ENCODE measurements at regions not wholly inside any gene's neighbourhood (a gene's known extent, or its start where the extent isn't known, plus 50 kb on each side); places are given as distances from the start of the nearest gene placed in this dataset.
A peak's percentile ranks its signal among the peaks of the same experiment; 100 is the strongest.

DNA sequence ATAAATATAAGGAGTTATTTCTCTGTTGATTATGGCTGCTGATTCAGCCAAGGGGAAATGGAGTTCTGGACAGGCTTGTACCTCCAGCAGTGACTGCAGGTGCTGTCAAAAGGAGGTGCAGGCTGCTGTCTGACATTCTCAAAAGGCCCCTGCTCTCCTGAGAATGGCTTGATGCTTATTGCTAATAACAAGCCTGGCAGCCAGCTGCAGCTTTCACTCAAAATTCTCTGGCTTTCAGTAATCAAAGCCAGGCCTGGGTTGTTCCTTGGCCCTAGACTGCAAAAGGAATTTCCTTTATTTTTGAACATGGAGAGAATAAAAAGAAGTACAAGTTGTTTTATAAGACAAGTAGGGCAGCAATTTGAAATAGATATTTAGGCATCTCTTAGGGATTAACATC is 575.9 kb downstream of the MID1IP1 start:
- DNase-seq (ENCODE audit: insufficient read length, low spot score) (no peak), FAIRE-seq (no peak)

DNA sequence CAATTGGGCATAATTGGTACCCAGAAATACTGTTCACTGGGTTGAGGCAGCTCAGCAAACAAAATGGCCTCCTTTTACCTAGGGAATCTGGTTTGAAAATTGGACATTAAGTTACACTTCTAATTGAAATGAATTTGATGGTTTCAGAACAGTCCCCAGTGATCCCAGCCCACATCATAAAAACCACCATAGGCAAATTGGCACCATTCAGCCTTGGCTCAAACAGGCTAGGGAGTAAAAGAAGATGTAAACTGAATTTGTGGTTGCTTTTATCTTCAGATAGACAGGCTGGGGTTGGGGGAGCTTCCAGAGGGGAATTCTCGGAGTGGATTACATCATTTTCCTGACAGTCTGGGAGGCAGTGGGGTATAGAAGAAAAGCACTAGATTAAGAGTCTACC is 576.5 kb downstream of the MID1IP1 start:
- no peak for DNase-seq (ENCODE audit: insufficient read length, low spot score)
- no peak for FAIRE-seq

DNA sequence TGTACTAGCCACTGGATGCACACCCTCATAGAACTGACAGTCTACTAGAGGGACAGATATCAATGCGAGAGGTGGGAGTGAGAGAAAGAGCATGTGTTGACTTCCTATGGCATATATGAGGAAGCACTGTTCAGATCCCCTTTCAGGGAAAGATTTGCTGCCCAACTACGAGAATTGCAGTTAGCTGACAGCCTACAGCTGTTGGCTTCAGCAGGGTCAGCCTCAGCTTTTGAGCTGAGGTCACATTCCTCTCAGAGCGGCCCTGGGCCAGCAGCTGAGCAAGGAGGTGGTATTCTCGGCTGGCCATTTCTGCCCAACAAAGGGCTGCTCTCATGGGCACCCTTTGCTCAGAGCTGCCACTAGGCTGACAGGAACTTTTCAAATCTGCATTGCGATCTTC is 580.2 kb downstream of the MID1IP1 start:
- DNase-seq (ENCODE audit: insufficient read length, low spot score) (no peak), FAIRE-seq (no peak)

DNA sequence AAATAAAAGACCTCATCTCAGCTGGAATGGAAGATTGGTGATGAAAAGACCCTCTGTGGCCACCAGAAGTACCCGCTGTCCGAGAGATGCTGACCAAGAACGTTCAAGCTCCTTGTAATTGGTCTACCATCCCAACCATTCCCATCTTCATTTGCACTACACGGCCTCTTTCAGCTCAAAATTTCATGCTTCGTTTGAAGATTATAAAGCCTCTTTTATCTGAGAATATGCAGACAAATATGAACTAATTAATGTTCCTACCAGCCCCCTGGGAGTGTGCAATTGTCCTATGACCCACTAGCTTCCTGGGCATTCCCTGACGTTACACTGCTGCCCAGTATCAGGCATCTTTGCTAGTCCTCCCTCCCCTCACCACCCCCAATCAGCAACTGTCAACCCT is 583.7 kb downstream of the MID1IP1 start:
- DNase-seq (ENCODE audit: insufficient read length, low spot score) (no peak), FAIRE-seq (no peak)

DNA sequence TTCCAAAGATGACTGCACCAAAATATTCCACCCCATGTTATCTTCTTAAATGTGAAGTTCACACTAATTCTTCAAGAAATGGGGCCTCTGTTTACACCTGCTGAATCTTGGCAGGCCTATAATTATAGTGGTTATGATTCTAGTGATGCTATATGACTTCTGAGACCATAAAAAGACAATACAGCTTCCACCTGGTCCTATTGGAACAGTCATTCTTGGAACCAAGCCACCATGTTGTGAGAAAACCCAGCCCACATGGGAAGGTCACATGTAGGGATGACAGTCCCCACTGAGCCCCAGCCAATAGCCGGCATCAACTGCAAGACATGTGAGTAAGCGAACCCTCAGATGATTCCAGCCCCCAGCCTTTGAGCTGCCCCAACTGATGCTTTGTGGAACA is 587.5 kb downstream of the MID1IP1 start:
- FAIRE-seq (no peak), DNase-seq (ENCODE audit: insufficient read length, low spot score) (no peak)

DNA sequence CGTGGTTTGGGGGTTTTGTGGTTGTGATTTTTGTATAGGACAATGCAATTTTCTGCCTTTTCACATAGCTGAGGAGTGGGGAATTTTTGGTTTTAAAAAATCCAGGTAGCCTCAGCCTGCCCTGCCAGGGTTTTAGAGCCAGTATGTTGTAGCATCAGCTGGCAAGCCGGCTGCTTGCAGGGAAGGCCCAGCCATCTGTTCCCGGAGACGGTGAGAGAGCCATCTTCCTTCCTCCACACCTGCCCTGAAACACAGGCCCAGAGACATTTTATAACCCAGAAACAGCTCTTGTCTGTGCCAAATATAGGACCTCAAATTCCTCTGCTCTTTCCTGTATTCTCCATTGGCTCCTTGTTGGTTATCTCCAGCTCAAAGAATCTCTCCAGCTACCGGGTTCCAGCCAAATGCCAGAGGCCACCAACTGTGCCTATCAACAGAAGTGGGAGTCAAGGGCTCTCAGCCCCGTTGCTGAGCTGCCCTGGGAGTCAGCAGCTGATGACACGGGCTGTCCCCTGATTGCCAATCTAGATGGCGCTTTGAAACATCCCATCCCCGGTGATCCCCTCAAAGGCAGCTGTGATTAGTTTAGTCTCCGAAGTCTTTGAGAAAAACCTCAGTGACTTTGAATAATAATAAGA is 595.2 kb downstream of the MID1IP1 start:
- DNase-seq (ENCODE audit: insufficient read length, low spot score) (no peak), FAIRE-seq (no peak)

DNA sequence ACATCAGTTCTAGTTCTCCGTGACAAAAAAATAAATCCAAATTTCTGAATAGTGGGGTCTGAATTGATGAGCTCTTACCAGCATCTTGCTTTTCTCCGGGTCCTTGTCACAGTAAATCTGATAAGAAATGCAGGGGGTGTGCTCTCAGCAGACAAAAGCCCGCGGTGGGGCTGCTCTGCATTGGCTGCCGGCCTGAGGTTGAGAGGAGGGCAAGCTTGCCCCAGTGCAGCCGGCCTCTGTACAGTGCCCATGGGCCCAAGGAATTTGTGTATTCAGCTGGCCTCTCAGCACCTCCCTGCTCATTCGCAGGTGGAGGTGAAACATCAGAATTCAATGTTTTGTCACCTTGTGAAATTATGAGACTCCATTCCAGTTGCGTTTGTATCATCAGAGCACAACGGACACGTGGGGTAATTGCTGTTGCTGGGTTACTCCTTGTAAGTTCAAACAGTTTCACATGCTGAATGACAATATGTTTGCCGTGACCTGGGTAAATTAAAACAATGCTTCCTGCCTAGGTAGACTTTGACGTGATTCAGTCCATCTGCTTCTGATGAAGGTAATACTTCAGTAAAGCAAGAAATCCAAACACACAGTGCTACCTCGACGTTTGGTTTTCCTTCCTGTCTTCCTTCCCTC is 596.4 kb downstream of the MID1IP1 start:
- DNase-seq (ENCODE audit: insufficient read length, low spot score): no peak
- FAIRE-seq: no peak

DNA sequence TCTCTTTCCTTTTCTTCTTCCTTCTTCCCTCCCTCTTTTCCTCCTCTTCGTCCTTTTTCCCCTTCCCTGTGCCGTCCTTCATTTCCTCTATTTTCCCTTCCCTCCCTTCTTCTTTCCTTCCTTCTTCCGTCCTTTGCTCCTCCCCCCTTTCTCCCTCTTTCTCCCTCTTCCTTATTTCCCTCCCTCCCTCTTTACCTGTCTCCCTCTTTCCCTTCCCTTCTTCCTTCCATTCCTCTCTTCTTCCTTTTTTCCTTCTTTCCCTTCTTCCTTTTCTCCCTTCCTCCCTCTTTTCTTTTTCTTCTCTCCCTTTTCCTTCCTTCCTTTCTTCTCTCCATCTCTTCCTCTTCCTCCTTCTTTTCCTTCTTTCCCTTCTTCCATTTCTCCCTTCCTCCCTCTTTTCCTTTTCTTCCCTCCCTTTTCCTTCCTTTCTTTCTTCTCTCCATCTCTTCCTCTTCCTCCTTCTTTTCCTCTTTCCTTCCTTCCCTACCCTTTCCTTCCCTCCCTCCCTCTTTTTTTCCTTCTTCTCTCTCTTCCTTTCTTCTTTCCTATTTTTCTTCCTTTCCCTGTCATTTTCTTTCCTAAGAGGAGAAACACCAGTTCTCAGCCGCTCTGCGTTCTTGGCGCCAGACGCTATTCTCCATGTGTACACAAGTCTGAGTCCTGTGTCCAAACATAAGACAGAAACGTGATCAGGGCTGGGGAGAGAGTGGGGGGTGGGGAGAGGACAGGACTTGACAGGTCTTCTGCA is 597.1 kb downstream of the MID1IP1 start:
- FAIRE-seq (no peak), DNase-seq (ENCODE audit: insufficient read length, low spot score) (no peak)

DNA sequence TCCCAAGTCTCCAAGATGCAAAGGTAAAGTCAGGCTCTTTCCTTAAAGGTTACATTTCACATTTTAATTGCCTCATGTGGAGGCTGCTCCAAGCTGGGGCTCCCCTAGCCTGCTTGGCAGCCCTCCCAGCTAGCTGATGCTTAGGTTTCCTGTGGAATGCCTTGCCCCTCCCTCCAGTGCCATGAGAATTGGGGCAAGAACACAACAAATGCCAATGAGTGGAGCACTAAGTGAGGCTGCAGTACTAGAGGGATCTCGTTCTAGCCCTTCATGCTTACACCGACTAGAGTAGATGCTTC is 597.7 kb downstream of the MID1IP1 start:
- no peak for DNase-seq (ENCODE audit: insufficient read length, low spot score)
- FAIRE-seq: no peak

DNA sequence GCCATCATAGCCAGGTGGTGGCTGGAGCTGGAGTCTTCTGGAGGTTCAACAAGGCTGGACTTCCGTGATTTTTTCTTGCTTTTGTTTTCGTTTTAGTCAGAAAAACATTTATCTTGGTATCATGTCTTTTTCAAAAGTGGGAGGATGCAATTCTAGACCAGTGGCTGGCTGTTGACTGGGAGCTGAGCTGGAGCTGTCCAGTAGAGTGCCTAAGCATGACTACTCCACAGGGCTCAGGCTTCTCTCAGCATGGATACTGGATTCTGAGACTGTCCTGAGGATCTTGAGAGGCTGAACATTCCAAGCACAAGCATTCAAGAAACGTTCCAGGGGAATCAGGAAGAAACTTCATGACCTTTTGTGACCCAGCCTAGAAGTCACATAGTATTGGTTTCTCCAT is 598.1 kb downstream of the MID1IP1 start:
- DNase-seq (ENCODE audit: insufficient read length, low spot score): no peak
- peak; percentile 23 for FAIRE-seq

DNA sequence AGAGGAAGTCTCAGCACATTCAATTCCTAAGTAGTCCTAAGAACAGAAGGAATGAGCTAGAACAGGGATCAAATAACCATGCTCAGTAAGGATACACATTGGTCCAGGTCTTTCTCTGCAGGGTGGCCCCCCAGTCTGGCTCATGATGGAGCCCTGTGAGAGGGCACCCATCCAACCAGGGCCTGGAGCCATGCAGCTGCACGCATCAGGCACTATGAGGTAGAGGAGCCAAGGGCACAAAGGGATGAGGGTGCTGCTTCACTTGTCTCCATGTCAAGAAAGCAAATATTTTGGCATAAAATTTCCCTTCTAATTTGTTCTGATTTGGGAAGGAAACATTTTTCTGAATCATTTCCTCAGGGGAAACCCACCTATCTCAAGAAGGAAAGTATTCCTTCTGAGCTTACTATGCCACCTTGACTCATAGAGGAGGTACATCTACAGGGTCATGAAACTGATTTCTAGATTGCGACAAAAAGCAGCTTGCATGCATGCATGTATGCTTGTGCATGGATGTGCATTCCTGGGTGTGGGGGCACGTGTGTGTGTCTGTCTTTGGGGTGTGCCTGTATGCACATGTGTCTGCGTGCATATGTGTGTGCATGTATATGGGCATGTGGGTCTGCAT is 600.3 kb downstream of the MID1IP1 start:
- FAIRE-seq: no peak
- no peak for DNase-seq (ENCODE audit: insufficient read length, low spot score)

DNA sequence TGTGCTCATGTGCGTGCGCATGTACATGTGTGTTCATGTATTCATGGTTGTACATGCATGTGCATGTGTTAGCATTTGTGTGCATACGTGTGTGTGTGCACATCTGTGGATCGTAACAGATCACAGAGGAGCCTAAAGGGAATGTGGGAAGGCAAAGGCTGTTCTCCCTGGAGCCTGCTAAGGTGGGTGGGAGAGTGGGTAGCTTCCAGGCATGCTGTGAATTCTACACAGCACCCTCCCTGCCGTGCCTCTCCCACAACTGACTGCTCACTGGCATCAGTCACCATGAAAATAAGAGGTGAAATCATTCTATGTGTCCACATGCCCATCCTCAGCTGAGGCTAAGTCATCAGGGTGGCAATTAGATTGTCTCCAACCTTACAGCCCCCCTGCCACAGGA is 600.9 kb downstream of the MID1IP1 start:
- DNase-seq (ENCODE audit: insufficient read length, low spot score) (no peak), FAIRE-seq (no peak)

DNA sequence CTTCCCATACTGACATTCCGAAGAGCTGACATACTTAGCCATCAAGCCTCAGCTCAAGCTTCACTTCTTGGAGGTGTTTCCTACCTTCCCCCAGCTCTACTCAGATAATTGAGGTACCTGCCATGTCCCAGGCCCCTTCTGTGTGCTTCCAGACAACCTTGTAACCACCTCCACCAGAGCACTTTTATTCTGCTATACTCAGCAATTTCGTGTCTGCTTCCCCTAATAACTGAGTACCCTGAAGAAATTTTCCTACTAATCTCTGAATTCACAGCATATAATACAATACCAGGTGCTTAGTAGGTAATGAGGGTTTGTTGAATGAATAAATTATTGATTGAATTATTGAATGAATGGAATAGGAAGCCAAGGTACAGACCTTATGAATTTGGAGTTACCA is 605.5 kb downstream of the MID1IP1 start:
- FAIRE-seq (no peak), DNase-seq (ENCODE audit: insufficient read length, low spot score) (no peak)

DNA sequence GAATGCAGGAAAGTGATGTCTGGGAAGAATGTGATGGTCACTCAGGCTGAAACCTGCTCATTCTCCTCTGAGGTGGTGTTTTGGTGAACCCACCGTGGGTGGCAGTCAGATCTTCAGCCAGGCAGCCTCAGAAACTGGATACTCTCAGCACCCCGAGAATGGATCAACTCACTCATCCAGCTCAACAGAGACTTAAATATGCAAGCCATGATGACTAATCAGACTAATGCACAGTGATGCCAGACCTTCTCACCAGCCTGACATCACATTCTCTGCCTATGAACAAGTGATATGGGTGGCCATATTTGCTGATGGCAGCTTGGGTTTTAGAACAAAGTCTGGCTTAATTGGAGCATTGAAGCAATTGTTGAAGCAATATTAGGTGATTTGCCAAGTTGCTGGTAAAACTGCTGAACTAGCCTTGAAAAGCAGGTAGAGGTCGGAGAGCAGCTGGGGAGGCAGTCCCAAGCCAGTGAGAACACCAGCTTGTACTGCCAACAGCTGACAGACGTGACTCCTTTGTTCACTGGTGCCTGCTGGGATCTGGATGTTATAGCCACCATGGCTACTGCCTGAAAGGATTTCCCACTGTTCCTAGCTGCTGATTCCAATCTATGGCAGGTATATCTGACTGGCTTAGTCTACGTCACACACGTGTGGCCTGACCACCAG is 608.1 kb downstream of the MID1IP1 start:
- FAIRE-seq (no peak), DNase-seq (ENCODE audit: insufficient read length, low spot score) (no peak)

DNA sequence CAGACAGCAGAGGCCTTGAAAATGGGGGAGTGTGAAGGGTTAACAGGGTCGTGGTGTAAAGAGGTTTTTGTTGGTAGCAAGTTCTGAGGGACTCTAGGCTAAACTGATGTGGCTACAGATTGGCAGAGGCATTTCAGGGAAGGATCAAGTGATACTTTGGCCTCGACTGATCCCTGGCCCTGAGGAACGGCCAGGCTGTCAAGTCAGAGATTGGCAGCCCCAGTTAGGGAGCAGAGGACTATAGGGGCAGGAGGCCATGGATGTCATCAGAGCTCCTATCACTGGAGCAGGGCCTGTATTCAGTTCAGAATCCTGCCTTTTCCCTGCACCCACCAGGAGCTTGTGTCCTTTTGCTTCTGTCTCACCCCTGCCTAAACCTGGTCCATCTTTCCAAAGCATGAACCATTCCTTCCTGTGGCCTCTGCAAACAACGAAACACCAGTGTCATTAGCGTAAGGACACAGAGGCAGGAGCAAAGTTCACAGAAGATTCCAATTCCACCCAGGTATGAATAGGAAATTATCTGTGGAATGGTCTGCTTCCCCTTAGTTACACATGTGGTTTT is 613.1 kb downstream of the MID1IP1 start:
- FAIRE-seq: no peak
- DNase-seq (ENCODE audit: insufficient read length, low spot score): no peak

DNA sequence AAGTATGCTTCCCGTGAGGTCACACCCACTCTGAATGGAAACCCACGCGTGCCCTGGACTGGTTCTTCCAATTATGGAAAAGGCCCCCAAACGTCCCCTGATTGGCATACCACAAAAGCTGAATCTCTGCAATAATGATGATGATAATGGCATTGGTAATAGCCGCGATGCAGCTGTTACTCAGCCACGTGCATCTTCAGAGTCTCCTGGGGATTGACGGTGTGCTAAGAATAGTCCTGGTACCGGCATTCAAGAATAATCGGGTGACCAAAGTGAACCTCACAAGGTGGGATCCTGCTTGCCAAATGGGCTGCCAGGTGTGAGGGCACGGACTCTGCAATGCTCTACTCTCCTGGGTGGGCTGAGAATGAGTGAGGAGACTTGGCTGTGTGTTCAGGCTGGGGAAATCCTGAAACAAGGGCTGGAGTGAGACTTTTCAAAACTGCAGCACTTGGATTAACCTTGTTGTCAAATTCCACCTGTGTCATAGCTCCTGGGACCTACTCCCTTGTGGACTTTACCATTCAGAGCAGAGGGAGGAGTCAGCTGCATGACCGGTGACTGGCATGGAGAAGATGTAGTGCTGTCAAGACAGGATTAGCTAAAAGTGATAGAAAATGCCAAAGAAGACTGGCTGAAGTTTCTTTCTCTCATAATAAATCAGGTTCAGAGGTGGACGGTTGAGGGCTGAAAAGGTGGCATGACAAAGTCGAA is 615.4 kb downstream of the MID1IP1 start:
- FAIRE-seq (peak; percentile 44), DNase-seq (ENCODE audit: insufficient read length, low spot score) (no peak)

DNA sequence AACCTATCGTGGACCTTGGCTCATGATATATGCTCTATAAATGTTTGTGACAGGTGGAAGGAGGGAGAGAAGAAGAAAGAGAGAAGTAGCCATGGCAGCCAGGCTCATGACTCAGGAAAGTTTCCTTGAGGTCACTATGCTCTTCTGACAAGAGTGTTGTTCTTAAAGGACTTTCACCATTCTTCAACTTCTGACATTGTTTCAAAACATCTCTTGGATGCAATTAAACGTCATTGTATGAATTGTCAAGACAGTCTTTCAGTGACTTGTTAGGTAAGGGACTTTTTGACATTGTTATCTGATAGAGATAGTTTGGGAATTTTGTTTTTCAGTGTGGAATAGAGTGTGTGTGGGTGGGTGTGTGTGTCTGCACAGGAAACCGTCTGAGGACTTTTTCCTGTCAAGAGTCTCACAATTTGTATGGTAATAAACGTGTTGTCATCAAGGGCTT is 617.0 kb downstream of the MID1IP1 start:
- DNase-seq (ENCODE audit: insufficient read length, low spot score) (no peak), FAIRE-seq (no peak)

DNA sequence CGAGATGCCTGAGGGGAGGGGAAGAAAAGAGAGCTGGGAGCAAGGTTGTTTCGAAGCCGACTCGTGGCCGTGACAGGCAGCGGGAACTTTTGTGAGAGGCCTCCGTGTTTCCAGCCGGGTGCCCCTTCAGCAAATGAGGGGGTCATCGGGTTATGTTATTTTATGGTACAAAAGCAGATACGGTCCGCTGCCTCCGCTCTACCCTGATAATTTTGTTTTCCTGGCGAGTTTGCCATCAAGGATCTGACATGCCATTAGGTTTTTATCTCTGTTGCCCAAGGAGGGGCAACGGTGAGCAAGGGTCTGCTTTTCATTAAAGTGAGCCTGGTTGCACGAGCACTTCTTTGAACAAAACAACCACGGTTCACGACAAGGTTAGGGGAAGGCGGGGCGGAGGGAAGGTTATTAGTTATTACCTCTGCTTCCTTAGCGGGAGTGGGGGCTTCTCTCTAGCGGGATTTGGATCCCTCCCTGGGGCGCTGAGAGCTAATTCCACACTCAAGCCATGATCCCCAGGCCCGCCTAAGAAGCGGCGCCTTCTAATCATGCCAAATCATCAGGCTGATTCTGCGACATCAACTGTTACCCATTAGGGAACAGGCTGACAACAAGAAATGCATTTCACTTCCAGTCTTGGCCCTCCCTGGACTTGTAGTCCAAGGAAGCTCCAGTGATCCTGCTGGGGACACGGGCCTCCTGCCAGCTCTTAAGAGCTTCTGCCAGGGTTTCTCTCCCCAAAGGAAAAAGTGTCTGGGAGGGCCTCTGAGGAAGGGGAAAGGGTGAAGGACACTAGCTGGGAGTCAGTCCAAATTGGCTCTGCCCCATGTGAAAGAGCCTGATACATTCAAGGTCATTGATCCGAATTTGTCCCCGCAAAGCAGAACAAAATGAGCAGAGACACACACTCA is 617.7 kb downstream of the MID1IP1 start:
- no peak for FAIRE-seq
- DNase-seq (ENCODE audit: insufficient read length, low spot score): no peak

DNA sequence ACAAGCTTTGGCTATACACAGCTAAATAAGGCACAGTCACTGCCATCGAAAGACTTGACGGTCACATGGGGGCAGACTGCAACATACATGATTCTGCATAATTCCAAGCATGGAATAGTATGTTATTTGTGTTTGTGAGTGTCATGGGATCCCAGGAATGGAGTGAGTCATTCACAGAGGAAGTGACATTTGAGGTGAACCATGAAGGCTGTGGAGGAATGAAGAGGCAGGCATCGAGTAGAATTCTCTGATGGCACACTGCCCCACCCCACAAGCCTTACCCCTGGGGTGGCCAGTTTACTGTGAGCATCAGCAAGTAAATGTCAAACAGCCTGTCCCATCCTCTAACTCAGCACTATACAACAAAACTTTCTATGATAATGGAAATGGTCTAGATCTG is 619.7 kb downstream of the MID1IP1 start:
- no peak for FAIRE-seq

More for the DNA sequence above, 619.7 kb downstream of the MID1IP1 start:
- DNase-seq (ENCODE audit: insufficient read length, low spot score): no peak

Data from GM19239 (cell line).